ENCODE measurements at regions not wholly inside any gene's neighbourhood (a gene's known extent, or its start where the extent isn't known, plus 50 kb on each side); places are given as distances from the start of the nearest gene placed in this dataset.
"Not testable (repeated sequence)": the region's sequence is repeated elsewhere in the genome, so short reads cannot be mapped to it uniquely, and the experiment has no call there.

DNA sequence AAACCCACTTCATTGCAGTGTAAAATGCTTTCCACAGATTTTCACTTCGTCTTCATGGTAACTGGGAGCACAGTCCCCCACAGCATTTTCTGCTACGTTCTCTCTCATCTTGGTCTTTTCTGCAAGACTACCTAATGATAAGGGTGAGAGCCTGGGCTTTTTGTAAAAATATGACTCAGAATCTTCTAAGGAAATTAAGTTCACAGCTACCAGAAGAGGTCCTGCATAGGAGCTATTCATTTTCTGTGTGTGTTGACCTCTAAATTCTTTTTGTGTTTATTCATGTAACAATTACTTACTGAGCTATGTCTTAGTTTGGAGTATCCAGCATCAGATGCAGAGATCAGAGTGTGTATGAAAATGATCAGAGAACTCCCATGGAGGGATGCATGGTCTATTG, 192.2 kb downstream of the CPEB2 start:
- TF ChIP-seq, protein P1, sequence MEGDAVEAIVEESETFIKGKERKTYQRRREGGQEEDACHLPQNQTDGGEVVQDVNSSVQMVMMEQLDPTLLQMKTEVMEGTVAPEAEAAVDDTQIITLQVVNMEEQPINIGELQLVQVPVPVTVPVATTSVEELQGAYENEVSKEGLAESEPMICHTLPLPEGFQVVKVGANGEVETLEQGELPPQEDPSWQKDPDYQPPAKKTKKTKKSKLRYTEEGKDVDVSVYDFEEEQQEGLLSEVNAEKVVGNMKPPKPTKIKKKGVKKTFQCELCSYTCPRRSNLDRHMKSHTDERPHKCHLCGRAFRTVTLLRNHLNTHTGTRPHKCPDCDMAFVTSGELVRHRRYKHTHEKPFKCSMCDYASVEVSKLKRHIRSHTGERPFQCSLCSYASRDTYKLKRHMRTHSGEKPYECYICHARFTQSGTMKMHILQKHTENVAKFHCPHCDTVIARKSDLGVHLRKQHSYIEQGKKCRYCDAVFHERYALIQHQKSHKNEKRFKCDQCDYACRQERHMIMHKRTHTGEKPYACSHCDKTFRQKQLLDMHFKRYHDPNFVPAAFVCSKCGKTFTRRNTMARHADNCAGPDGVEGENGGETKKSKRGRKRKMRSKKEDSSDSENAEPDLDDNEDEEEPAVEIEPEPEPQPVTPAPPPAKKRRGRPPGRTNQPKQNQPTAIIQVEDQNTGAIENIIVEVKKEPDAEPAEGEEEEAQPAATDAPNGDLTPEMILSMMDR (IDR thresholded peaks at IDR 0.05; ENCODE audit: insufficient read depth, low read depth, low read length, missing control alignments) = no peak
- no peak for DNase-seq (ENCODE audit: low read depth)
- H3K4me3 ChIP-seq (ENCODE audit: low read length) = no peak overlapping the region

DNA sequence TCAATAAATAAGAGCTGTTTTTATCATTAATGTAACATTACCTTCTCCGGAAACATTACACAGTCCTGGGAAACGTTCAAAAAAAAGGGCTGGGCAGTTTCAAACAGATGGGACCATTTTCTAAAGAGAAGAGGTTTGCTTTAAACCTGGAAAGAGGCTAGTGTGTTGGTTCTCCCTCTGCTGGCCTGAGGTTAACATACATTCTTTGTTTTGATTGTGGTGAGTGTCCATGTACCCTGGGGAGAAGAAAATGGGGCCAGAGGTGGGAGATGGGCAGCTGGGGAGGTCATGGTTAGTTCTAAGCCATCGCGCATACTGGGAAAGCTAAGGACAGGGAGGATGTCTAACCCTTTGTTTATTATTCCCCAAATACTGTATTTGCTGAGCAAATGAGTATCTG, 194.7 kb downstream of the CPEB2 start:
- TF ChIP-seq, protein P1 (IDR thresholded peaks at IDR 0.05; ENCODE audit: insufficient read depth, low read depth, low read length, missing control alignments) = peak; percentile 55
- DNase-seq (ENCODE audit: low read depth) = peak; percentile 36
- H3K4me3 ChIP-seq (ENCODE audit: low read length) = no peak overlapping the region

DNA sequence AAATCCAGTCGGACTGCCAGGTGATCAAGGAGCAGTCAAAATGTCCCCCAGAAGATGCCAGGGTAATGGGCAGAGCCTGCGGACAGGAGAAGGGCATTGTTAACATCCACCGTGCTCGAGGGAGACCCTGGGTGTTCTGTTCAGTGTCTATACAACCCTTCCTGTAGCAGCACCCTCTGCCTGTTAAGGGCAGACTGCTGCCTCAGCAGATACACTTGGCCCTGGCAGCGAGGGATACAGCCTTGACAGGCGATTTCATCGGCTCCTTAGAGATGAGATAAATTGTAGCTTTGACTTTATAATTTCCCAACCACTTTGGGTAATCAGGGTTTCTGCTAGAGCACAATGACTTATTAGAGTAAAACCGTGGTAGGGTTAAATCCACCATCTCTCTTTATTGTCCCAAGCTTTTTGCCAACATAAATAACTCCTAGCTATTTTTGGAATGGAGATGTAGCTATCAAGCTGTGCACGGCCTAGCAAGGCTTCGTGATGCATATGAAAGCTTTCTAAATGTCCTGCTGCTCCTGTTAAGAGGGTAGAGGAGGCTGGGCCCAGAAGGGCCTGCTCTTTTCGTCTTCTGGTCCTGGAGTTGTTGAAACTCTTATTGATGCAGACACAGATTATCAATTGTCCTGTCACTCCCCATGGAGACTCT, 195.9 kb downstream of the CPEB2 start:
- TF ChIP-seq, protein P1 (IDR thresholded peaks at IDR 0.05; ENCODE audit: insufficient read depth, low read depth, low read length, missing control alignments) = no peak
- no peak overlapping the region for H3K4me3 ChIP-seq (ENCODE audit: low read length)

DNA sequence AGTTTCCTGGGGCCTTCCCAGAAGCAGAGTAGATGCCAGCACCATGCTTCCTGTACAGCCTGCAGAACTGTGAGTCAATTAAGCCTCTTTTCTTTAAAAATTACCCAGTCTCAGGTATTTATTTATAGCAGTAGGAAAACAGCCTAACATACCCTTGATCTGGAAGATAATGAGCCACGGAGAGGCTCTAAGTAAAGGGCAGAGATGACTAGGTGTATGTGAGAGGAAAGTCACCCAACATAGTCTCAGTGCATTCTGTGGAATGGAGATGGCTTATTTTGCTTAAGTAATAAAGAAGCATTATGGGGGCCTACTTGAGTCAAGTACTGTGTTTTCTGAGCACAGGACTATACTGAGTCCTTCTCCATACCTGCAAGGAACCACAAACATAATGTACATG, 199.5 kb downstream of the CPEB2 start:
- DNase-seq (ENCODE audit: low read depth) = no peak
- H3K4me3 ChIP-seq (ENCODE audit: low read length) = no peak overlapping the region
- TF ChIP-seq, protein P1 (IDR thresholded peaks at IDR 0.05; ENCODE audit: insufficient read depth, low read depth, low read length, missing control alignments) = no peak

More for the DNA sequence above, 195.9 kb downstream of the CPEB2 start:
- no peak for DNase-seq (ENCODE audit: low read depth)

DNA sequence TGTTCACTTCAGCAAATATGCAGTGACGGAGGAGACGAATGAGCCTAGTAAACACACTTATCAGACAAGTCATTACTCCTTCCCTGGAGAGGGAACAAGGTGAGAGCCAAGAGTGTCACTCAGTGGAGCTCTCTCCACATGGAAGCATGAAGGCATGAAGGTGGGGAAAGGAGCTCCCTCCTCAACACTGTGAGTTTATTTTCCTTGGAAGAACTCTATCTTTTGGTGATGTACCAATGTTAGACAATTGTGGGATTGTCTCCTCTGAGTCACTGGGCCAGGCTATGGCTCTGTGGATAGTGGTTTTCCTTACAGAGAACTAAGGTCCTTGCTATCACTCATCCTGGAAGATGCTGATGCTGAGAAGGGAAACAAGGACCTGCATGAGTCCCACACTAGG, 200.2 kb downstream of the CPEB2 start:
- no peak for DNase-seq (ENCODE audit: low read depth)
- no peak overlapping the region for H3K4me3 ChIP-seq (ENCODE audit: low read length)
- TF ChIP-seq, protein P1 (IDR thresholded peaks at IDR 0.05; ENCODE audit: insufficient read depth, low read depth, low read length, missing control alignments) = no peak

DNA sequence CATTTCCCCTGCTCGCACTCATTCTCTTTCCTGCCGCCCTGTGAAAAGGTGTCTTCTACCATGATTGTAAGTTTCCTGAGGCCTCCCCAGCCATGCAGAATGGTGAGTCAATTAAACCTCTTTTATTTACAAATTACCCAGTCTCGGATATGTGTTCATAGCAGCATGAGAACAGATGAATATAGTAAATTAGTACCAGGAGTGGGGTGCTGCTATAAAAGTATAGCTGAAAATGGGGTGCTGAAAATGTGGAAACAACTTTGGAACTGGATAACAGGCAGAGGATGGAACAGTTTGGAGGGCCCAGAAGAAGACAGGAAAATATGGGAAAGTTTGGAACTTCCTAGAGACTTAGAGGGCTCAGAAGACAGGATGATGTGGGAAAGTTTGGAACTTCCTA, 204.2 kb downstream of the CPEB2 start:
- not testable (repeated sequence) for DNase-seq (ENCODE audit: low read depth); H3K4me3 ChIP-seq (ENCODE audit: low read length)

DNA sequence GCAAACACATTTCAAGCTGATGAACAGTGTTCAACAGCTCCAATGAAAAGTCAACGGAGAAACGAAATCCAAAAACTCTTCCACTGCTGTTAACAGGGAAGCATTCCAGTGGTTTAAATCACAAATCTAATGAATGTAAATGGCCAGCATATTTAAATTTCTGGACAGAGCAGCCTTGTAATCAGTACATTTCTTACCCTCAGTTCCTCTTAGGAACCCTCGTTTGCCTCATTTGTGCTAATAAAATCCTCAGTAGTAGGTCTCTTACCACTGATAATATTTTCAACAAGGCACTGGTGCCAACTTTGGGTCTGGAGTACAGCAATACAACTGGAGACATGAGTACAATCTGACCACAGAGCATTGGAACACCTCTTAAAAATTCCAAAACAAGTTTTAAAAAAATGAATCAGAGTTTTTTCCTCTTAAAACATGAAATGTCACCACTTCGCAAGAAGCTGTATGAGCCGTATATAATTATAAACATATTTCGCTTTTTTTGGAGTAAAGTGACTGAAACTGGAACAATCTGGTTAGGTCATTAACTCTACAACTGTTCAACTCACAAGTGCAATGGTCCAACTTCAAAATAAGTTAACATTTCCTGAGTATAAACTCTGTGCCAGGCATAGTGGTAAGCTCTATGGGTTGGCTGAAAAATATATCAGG, 211.2 kb downstream of the CPEB2 start:
- TF ChIP-seq, protein P1 (IDR thresholded peaks at IDR 0.05; ENCODE audit: insufficient read depth, low read depth, low read length, missing control alignments) = no peak
- H3K4me3 ChIP-seq (ENCODE audit: low read length) = no peak overlapping the region
- no peak for DNase-seq (ENCODE audit: low read depth)

Data from epithelial cell of esophagus (primary cell).